Stomach (tissue), 8 donors: ENCODE measurements at regions not wholly inside any gene's neighbourhood (a gene's known extent, or its start where the extent isn't known, plus 50 kb on each side); places are given as distances from the start of the nearest gene placed in this dataset.

Experiments
- DNase-seq, 2 donors: peaks; one replicate each; pipeline versions ENCODE4 v3.0.0 to v3.0.0-alpha.2; 2013 to 2019
- H3K27ac ChIP-seq, 5 donors: fragments of 200-600 bp in 4 of 5; sonication (generic) in 4 of 5; one replicate each; pipeline ENCODE4 v1.5.1; 2013 to 2019; ENCODE audit warnings: mild to moderate bottlenecking in 1 of 5, moderate library complexity in 1 of 5
- H3K27me3 ChIP-seq, 3 donors: fragments of 200-600 bp; sonication (generic); one replicate each; pipeline ENCODE4 v1.5.1; 2017 to 2019; ENCODE audit warnings: mixed run types in 1 of 3
- H3K36me3 ChIP-seq, 4 donors: fragments of 200-600 bp; sonication (generic); 1 replicate in 3 of 4; 2 replicates in 1 of 4; pipeline ENCODE4 v1.5.1; 2016 to 2019
- H3K4me1 ChIP-seq, 4 donors: fragments of 200-600 bp; sonication (generic); one replicate each; pipeline ENCODE4 v1.5.1; 2016 to 2019
- H3K4me3 ChIP-seq, 4 donors: fragments of 200-600 bp; sonication (generic) in 3 of 4; one replicate each; pipeline ENCODE4 v1.5.1; 2016 to 2019; ENCODE audit warnings: mild to moderate bottlenecking in 1 of 4
- H3K9me3 ChIP-seq, 4 donors: fragments of 200-600 bp; sonication (generic); one replicate each; pipeline ENCODE4 v1.5.1; 2016 to 2019
- CTCF ChIP-seq, 7 experiments: fragments of 450-650 bp in 4 of 7; fragments of 200-600 bp in 3 of 7; sonication (generic) in 3 of 7; IDR thresholded peaks; one replicate each; pipeline ENCODE4 v1.5.1; 2016 to 2019; ENCODE audit warnings: antibody characterized with exemption in 7 of 7, control low read depth in 2 of 7, mild to moderate bottlenecking in 1 of 7
- EP300 ChIP-seq: sonication (generic); formaldehyde crosslinking; IDR thresholded peaks from one replicate; pipeline ENCODE4 v1.6.1; 2017; ENCODE audit warnings: antibody characterized with exemption
- POLR2A ChIP-seq, 4 donors: fragments of 450-650 bp; IDR thresholded peaks; one replicate each; pipeline ENCODE4 v1.6.1; 2016; ENCODE audit warnings: antibody characterized with exemption in 4 of 4, control low read depth in 2 of 4, mild to moderate bottlenecking in 1 of 4, moderate library complexity in 1 of 4
- POLR2AphosphoS5 ChIP-seq, 3 donors: sonication (generic); formaldehyde crosslinking; IDR thresholded peaks; one replicate each; pipeline ENCODE4 v1.6.1; 2016; ENCODE audit warnings: antibody characterized with exemption in 3 of 3
- WGBS, 5 donors: extraction: QIAGEN DNeasy Blood & Tissue Kit in 3 of 5; methylation state at CpG; one replicate each; pipeline versions ENCODE4 v1.1.5 to v1.1.7; 2013 to 2018; 5-methylcytosine and 5-hydroxymethylcytosine counted together
- intact Hi-C: fragments of 100-400 bp; cut with DNase I; formaldehyde crosslinking; loops from one replicate; pipeline ENCODE4 v1.15.1; 2023; ENCODE audit warnings: low total_unique reads
- donor health status: healthy with polysubstance abuse.
- donor health status: Bipolar disorder and iron deficiency.
- donor health status: healthy.

GRCh38 chr16:26554030-26554429 is 512.7 kb upstream of the C16orf82 start:
- DNase-seq, result no peak
- no peak for TF ChIP-seq POLR2A (IDR thresholded peaks at IDR 0.05)
- TF ChIP-seq EP300, result no peak
- TF ChIP-seq POLR2AphosphoS5 (IDR thresholded peaks at IDR 0.05), result no peak
- no peak for TF ChIP-seq CTCF (IDR thresholded peaks at IDR 0.05)
- Histone ChIP-seq H3K27ac (no peak overlapping the region), H3K36me3 (no peaks in the 10 kb centered on the region), H3K4me1 (no peaks in the 10 kb centered on the region), H3K4me3 (no peak overlapping the region), H3K27me3 (no peaks in the 10 kb centered on the region), H3K9me3 (no peaks in the 10 kb centered on the region)
- 72 to 81% (median 80%) methylated on average over 3 of the region's 3 CpGs for WGBS, 5 donors
- intact Hi-C loops, result no loop called here

- intact Hi-C loops, result no loop called here
- Histone ChIP-seq H3K36me3 (no peaks in the 10 kb centered on the region), H3K9me3 (no peaks in the 10 kb centered on the region), H3K4me1 (no peaks in the 10 kb centered on the region), H3K27ac (no peak overlapping the region), H3K4me3 (no peak overlapping the region), H3K27me3 (no peaks in the 10 kb centered on the region)
- TF ChIP-seq POLR2AphosphoS5 (IDR thresholded peaks at IDR 0.05) (no peak), POLR2A (IDR thresholded peaks at IDR 0.05) (no peak), EP300 (no peak), CTCF (IDR thresholded peaks at IDR 0.05) (no peak)
- no peak for DNase-seq
- WGBS, 5 donors, result 56 to 78% (median 74%) methylated on average over 6 of the region's 6 CpGs
Observed at GRCh38 chr16:26561303-26561702, 505.4 kb upstream of the C16orf82 start.

- no peaks in the 10 kb centered on the region for H3K36me3 ChIP-seq
- no peak for DNase-seq
- intact Hi-C loops, result no loop called here
- TF ChIP-seq POLR2A (IDR thresholded peaks at IDR 0.05) (no peak), POLR2AphosphoS5 (IDR thresholded peaks at IDR 0.05) (no peak), CTCF (IDR thresholded peaks at IDR 0.05) (no peak), EP300 (no peak)
- peaks cover 0 to 5% (median 0%) of the 10 kb centered on the region in 3 donors for H3K27me3 ChIP-seq
- no peak overlapping the region for H3K27ac ChIP-seq
- no peaks in the 10 kb centered on the region for H3K4me1 ChIP-seq
- no peaks in the 10 kb centered on the region for H3K9me3 ChIP-seq
- no peak overlapping the region for H3K4me3 ChIP-seq
- WGBS, 5 donors, result 70 to 85% (median 83%) methylated on average over 2 of the region's 2 CpGs
Observed at GRCh38 chr16:26563018-26563417, 503.7 kb upstream of the C16orf82 start.

GRCh38 chr16:26567356-26567755 is 499.4 kb upstream of the C16orf82 start:
- intact Hi-C loops, result no loop called here
- Histone ChIP-seq H3K27me3 (peaks cover 0 to 5% (median 0%) of the 10 kb centered on the region in 3 donors), H3K4me3 (no peak overlapping the region), H3K4me1 (no peaks in the 10 kb centered on the region), H3K27ac (no peak overlapping the region), H3K9me3 (no peaks in the 10 kb centered on the region), H3K36me3 (no peaks in the 10 kb centered on the region)
- DNase-seq, result no peak
- WGBS, 5 donors, result 60 to 71% (median 63%) methylated on average over 9 of the region's 9 CpGs
- TF ChIP-seq EP300 (no peak), POLR2AphosphoS5 (IDR thresholded peaks at IDR 0.05) (no peak), CTCF (IDR thresholded peaks at IDR 0.05) (no peak), POLR2A (IDR thresholded peaks at IDR 0.05) (no peak)
